ENCODE measurements at regions not wholly inside any gene's neighbourhood (a gene's known extent, or its start where the extent isn't known, plus 50 kb on each side); places are given as distances from the start of the nearest gene placed in this dataset.
"Not testable (repeated sequence)": the region's sequence is repeated elsewhere in the genome, so short reads cannot be mapped to it uniquely, and the experiment has no call there.

GRCh38 chr5:163944738-163945137, 439.3 kb downstream of the MAT2B start:
- DNase-seq (ENCODE audit: low read depth) = no peak

DNA sequence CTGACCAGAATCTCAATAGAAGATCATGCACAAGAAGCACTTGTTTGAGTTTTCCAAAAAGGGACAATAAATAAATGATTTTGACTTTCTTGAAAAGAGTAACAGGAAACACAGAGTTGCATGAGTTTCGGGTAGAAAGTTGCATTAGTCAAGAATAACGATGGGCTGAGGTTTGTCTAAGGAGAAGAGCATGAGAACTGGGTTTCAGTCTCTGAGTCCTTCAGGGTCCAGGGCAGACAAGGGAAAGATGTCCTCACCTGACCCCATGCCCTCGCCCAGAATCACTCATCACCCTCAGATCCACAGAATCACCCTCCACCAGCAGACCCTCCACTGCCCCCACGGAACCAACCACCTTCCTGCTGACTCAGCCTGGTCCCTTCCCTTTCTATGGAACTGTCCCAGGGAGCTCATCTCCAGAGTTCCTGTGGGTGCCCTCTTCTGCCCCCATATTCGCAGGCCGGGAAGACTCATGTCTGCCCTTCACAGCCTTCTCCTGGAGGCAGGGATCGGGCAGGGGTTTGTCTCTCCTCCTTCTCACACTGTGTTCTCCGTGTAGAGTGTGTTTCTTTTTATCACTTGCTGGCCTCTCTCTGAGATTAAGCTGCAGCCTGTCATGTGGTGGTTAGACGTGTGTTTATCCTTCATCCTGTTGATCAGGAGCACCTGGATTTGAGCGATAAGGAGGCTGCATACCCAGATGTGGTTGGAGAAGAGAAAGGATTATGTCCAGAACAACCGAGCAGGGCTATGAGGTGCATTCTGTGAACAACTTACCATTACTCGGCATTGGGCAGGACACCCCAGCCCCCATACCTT, 442.6 kb downstream of the MAT2B start:
- DNase-seq (ENCODE audit: low read depth) = no peak

DNA sequence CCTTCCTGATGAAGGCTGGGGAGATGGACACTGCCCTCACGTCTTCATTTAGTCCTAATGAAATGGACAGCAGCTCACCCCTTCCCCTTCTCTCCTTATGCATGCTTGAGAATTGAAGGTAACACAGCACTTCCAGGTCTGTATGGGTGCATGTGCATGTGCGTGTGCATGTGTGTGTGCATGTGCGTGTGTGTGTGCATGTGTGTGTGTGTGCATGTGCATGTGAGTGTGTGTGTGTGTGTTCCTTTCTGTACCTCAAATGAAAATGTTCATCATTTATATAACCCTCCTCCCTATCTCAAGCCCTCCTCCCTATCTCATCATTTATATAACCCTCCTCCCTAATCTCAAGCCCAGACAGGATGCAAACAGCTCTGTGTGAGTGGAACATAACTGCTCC, 444.8 kb downstream of the MAT2B start:
- DNase-seq (ENCODE audit: low read depth) = no peak

DNA sequence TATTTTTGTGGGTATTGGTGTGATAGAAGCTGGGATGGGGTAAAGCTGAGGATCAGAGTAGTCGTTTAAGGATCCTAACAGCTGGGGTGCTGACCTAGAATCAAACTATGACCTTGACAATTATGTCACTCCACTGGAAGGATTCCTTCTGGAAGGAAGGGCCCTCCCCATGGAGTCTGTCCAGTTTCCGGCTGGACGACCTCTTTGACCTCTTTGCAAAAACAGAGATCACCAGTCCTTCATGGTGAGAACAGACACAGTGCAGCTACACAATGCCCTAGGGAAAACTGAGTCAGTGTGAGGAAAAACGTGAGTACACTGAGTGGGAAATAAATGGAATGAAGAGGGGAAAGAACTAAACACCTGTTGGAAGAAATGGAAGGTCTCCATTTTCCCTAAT, 445.6 kb downstream of the MAT2B start:
- no peak for DNase-seq (ENCODE audit: low read depth)

DNA sequence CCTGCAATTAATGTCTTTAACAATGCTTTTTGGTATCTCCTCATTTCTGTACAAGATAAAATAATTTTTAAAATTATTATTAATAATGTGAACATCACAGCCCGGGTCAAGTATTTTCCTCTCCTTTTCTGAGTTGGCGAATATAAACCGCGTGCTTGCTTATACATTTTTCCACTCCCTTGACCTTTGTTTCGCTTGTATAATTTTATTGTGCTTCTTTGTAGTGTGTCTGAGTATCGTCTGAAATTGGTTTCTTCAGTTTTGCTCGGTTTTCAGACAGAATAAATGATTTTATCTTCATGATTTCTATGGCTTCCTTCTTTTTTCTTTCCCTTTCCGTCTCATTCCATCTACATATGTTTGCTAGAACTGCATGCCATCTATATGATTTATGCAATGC, 448.5 kb downstream of the MAT2B start:
- DNase-seq (ENCODE audit: low read depth) = no peak

DNA sequence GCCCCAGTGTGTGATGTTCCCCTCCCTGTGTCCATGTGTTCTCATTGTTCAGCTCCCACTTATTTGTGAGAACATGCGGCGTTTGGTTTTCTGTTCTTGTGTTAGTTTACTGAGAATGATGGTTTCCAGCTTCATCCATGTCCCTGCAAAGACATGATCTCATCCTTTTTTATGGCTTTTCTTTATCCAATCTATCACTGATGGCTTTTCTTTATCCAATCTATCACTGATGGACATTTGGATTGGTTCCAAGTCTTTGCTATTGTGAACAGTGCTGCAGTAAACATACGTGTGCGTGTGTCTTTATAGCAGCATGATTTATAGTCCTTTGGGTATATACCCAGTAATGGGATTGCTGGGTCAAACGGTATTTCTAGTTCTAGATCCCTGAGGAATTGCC, 455.8 kb downstream of the MAT2B start:
- DNase-seq (ENCODE audit: low read depth) = not testable (repeated sequence)

DNA sequence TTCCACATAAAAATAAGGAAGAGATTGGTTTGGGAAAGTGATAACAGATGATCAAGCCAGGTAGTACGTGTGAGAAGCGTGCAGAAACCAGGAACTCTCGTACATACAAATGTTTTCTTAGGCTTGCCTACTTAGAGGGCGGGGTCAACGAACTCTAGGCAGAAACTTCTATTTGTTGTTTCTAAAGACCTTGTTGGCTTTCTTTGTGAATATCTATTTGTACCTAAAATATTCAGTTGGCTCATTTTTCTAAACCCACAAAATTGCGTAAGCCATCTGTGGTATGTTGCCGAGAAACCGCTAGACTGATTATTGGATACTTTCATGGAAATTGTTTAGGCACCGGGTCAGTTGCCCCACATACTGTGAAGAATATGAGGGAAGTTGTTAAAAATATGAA, 458.5 kb downstream of the MAT2B start:
- peak; percentile 25 for DNase-seq (ENCODE audit: low read depth)

- DNase-seq (ENCODE audit: low read depth) = no peak
Measured at GRCh38 chr5:163964671-163965070, 459.3 kb downstream of the MAT2B start.

DNA sequence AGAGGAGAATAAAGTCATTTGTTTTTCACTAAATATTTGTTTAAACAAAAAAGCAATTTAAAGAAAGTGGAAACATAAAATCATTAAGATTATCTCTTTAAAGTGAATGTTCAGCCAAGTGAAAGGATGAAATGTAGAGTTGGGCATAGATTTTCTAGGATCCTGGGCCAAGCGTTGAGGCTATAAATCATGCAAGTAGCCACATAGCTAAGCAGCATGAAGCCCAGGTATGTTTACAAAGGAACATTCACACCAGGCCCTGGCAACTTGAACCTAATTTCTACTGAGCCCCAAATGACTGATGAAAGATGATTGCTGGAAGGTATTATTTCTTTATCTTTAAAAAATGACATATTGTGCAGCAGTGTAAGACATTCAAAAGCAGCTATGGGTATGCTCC, 461.8 kb downstream of the MAT2B start:
- no peak for DNase-seq (ENCODE audit: low read depth)

- DNase-seq (ENCODE audit: low read depth) = no peak
Measured at GRCh38 chr5:163968651-163969050, 463.2 kb downstream of the MAT2B start.

- no peak for DNase-seq (ENCODE audit: low read depth)
Measured at GRCh38 chr5:163976696-163977095, 471.3 kb downstream of the MAT2B start.

GRCh38 chr5:163978897-163979296, 473.5 kb downstream of the MAT2B start:
- no peak for DNase-seq (ENCODE audit: low read depth)

DNA sequence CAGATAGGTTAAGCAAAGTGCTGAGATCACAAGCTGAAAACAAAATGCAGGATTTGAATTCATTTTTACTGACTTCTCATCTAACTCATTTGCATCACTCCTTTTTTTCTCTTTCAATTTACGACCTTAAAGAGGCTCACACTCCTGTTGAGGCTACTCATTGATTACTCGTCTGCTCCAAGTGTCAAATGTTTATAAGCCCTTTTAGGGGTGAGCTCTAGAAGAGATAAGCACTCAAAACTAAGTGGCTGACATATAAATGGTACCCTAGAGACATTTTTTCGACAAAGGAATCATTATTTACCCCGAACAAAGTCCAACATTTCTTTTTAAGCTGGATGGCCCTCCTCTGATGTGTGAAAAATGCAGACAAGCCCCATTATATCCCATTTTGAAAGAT, 483.1 kb downstream of the MAT2B start:
- no peak for DNase-seq (ENCODE audit: low read depth)

GRCh38 chr5:163993126-163993525, 487.7 kb downstream of the MAT2B start:
- no peak for DNase-seq (ENCODE audit: low read depth)

- DNase-seq (ENCODE audit: low read depth) = no peak
Measured at GRCh38 chr5:163995206-163995605, 489.8 kb downstream of the MAT2B start.

DNA sequence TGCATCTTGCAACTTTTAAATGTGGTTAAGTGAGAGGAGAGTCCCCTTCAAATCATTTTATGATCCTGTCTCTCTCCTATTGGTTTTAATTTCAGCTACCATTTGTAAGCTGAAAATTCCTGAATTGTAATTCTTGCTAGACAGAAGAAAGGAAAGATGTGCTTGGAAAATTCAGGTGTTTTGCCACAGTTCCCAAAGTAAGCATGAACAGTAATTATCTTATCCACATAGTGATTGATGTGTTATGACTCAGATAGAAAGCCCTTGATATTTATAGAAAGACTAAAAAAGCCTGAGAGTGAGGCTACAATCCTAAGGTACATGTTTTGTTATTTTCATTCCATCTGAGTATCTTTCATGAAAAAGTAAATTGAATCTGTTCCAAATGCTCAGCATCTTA, 492.5 kb downstream of the MAT2B start:
- no peak for DNase-seq (ENCODE audit: low read depth)

DNA sequence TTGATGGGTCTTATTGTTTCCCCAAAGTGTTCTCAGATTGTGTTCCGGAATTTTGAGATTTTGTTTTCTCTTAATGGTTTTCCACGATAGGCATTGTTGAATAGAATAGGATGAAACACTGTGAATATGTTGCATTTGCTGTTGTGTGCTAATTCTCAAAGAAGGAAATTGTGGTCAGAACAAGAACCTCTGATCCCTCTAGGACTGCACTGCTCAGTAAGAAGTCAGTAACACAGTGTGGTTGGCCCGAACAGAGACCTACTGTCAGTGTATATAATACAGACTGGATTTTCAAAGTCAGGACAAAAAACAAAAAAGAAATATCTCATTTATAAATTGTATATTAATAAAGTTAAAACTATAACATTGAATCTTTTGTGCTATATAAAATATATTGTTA, 494.8 kb downstream of the MAT2B start:
- no peak for DNase-seq (ENCODE audit: low read depth)

- peak; percentile 8 for DNase-seq (ENCODE audit: low read depth)
Measured at GRCh38 chr5:164000819-164001218, 495.4 kb downstream of the MAT2B start.

DNA sequence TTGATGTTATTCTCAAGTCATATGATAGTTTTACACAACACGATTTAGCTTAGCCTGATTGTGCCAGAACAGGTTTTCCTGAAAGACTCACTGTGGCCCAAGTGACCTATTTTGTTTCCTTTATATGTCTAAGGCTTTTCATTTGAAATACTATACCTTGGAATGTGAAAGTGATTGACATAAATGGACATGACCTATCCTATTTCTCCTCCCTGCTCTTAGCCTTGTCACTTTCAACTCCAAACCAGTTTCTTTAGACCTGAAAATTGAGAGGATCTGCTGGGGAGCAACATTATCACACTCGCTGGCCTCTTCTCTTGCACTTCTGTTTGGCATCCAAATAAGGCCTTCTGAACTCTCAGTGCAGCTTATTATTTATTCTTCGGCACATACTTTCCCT, 496.8 kb downstream of the MAT2B start:
- no peak for DNase-seq (ENCODE audit: low read depth)

GRCh38 chr5:164002628-164003027, 497.2 kb downstream of the MAT2B start:
- peak; percentile 23 for DNase-seq (ENCODE audit: low read depth)

- DNase-seq (ENCODE audit: low read depth) = no peak
Measured at GRCh38 chr5:164005071-164005470, 499.7 kb downstream of the MAT2B start.

DNA sequence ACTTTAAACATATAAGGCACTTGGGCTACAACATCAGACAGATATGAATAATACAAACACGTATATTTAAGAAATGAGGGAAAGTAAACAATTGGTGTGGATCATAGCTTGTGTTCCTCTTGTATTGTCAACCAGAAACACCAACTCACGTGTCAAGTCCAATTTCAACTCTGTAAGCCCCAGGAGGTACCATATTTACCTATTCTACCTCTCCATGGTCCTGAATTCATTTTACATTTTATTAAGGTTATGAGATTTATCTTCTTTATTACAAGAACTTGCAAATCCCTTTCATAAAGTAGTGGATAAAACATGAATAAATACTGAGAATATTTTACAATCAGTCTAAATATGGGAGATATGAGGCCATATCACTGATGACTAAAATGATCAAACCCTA, 501.6 kb downstream of the MAT2B start:
- no peak for DNase-seq (ENCODE audit: low read depth)

GRCh38 chr5:164009621-164010020, 504.2 kb downstream of the MAT2B start:
- DNase-seq (ENCODE audit: low read depth) = no peak

DNA sequence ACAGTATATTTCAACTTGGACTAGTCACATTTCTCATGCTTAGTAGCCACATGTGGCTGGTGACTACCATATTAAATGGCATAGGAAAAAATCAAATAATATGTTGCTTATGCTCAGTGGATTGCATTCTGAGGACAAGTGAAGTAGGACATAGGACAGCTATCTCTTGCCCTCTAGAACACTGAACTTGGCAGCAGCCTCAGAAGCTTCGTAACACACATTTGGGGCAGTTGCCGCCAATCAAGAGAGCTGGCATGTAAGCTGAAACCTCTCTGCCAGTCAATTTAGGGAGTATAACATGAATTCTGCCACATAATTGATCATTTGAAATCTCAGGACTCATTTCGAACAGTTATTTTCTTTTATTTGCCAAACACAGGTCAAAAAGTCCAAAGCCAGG, 505.5 kb downstream of the MAT2B start:
- no peak for DNase-seq (ENCODE audit: low read depth)

Measured in RPMI7951 (cell line).